ENCODE measurements at regions not wholly inside any gene's neighbourhood (a gene's known extent, or its start where the extent isn't known, plus 50 kb on each side); places are given as distances from the start of the nearest gene placed in this dataset.

DNA sequence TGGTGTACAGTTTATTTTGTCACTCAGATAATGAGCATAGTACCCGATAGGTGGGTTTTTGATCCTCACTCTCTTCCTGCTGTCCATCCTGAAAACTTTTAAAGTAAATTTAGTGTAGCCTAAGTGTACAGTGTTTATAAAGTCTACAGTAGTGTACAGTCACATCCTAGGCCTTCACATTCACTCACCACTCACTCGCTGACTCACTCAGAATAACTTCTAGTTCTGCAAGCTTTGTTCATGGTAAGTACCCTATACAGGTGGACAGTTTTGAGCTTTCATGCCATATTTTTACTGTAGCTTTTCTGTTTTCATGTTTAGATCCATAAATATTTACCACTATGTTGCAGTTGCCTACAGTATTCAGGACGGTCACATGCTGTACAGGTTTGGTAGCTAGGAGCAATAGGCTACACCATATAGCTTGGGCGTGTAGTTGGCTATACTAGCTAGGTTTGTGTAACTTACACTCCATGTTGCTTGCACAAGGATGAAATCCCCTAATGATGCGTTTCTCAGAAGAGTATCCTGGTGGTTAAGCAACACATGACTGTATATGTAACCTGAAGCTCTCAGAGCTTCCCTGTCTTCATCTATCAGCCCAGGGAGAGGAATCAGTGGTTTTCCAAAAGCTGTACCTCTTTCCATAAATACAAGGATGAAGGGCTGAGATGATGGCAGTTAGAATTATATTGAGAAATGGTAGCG, 87.6 kb upstream of the SLC25A26 start:
- DNase-seq (ENCODE audit: low read depth in 2 of 3, low spot score in 2 of 3), result no peak

DNA sequence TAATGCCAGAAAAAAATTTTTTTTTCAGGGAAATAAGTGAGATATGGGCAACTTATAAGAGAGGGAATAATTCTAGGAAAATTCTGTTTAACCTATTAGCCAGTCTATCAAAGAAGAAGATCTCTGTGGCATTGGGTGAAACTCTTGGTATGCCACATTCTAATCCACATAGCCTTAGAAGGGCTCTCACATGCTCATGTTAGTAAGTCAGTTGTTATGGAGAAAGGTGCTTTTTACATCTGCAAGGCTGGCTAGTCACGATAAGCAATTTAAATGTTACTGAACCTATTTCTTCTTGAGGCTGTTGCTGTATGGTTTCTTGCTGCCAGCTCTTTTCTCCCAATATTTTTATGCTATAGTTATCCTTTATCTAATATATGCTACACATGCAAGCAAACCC, 89.9 kb upstream of the MAGI1 start:
- no peak for DNase-seq (ENCODE audit: low read depth in 2 of 3, low spot score in 2 of 3)

DNA sequence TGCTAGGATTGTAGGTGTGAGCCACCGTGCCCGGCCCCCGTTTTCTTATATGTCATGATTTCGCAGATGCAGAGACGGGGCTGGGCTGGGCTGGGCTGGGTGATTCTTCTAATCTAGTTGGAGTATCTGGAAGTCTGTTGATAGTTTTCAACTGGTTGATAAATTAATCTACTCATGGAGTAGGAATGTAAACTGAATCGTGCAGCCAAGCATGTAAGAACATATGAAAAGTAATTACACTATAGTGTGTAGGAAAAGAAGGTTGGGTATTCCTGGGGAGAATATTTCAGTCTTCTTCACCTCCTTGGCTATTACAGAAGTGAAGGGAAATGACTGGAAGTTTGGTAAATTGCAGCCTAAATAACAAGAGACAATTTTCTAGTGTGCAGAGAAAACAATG, 82.6 kb upstream of the MAGI1 start:
- DNase-seq (ENCODE audit: low read depth in 2 of 3, low spot score in 2 of 3), result no peak

DNA sequence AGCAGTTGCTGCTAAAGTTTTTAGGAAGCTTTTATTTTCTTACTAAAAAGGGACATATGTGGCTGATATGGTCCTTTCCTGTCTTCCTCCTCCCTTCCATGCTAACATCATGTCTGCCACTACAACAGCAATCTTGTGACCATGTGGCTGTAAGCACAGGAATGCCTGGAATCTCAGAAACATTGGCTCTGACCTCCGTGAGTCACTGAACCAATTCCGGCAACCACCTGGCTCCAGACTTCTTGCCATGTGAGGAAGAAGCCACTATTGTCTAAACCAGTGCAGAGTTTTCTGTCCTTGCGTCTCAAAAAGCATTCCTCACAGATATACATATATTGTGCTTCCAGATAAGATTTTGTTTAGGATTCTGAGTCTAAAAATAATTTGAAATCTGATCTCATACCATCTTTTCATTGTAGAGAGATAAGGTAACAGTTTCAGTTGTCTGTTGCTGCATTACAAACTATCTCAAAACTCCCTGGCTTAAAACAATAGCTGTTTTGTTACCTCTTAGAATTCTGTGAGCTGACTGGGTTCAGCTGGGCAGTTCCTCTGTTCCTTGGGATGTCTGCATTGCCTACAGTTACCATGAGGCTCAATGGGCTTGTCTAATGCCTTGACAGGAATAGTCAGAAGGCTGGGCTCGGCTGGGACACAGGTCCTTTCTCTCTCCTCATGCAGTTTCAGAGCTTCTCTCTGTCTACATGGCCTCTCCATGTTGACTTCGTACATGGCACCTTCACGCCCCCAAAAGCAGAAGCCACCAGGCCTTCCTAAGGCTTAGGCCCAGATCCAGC, 77.3 kb upstream of the MAGI1 start:
- DNase-seq (ENCODE audit: low read depth in 2 of 3, low spot score in 2 of 3), result no peak

DNA sequence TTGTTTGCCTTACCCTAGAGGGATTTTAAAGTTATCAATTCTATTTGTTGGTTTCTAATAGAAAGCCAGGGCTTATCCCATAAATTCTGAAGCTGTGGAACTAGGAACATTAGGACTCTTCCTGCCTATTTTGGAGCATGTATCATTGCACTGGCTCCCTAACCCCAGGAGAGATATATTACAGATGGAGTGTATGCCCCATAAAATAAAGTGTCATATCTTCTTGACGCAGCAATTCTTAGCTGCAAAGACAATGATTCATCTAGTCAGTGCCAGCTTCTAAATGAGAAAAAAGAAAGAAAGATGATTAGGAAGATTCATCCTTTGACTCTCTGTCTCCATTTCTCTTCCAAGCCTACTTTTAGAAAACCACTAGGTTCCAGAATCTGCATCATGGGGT, 74.8 kb upstream of the MAGI1 start:
- no peak for DNase-seq (ENCODE audit: low read depth in 2 of 3, low spot score in 2 of 3)

DNA sequence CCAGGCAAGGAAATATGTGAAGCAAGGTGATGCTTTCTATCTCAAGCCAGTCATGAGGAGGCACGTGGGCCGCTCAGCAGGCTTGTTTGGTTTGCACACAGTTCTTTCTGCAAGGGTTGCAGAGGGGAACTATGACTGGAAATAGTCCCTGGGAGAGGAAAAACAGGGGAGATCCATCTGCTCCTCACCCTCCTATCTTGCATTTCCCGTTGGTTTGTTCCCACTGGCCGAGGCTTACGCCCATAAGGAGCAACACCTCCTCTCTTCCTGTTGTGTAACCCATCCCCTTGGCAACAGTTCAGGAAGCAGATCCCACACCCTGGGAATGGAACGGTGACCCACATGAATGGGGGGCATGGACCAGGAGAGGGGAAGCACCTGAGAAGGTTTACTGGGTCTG, 72.1 kb upstream of the MAGI1 start:
- no peak for DNase-seq (ENCODE audit: low read depth in 2 of 3, low spot score in 2 of 3)

DNA sequence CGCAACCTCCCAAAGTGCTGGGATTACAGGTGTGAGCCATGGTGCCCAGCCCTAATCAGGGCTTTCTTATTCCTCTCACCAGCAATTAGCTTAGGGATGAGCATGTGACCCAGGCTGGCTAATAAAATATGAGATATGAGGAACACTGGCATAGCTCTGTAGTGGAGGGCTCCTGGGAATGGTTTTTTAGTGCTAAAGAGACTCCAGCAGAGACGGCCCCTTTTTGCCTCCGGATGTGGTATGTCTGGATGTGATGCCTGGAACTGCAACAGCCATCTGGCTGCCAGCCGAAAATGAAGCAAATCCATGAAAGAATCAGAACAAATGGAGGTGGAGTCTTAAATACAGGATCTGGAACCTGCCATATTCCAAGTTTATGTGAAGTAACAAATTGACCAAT, 69.1 kb upstream of the MAGI1 start:
- DNase-seq (ENCODE audit: low read depth in 2 of 3, low spot score in 2 of 3), result no peak

DNA sequence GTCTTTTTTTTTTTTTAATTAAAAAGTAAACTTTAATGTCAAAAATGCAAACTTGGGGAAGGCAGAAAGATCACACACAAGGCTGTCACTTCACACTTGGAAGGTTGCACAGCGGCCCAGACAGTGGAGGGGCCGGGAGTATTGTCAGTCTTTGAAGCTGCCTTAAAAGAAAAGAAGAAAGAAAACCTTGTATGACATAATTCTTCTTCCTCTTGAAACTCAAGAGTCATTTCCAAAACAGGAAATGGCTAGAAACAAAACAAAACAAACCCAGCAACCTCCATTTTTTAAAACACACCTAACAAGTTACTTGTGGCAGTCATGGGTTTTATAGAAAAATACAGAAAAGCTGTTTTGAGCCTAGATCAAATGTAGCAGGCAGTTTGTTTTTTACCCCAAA, 68.1 kb upstream of the MAGI1 start:
- DNase-seq (ENCODE audit: low read depth in 2 of 3, low spot score in 2 of 3), result no peak

DNA sequence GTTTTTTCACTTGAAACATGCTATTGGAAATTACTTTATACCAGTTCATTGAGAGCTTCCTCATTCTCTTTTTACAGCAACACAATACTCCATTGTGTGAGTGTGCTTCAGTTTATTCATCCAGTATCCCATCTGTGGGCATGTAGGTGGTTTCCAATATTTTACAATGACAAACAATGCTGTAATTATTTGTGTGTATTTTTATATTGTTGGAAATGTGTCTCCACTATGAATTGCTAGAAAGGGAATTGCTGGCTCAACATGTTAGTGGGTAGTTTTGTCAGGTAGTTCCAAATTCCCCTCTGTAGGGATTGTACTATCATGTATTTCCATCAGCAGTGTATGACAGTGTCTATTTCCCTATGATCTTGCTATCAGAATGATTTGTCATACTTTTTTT, 65.8 kb upstream of the MAGI1 start:
- DNase-seq (ENCODE audit: low read depth in 2 of 3, low spot score in 2 of 3), result no peak

DNA sequence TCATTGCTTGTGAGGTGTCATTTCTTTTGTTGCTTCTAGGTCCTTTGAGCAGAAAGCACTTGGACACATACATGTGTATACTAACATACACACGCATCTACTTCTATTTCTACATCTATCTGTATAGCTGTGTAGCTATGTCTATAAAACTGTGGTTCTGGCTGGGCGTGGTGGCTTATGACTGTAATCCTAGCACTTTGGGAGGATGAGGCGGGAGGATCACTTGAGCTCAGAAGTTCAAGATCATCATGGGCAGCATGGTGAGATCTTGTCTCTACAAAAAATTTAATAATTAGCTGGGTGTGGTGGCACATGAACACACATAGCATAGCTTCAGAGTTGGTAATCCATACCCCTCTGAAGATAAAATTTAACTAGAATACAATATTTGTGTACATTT, 65.0 kb upstream of the MAGI1 start:
- DNase-seq (ENCODE audit: low read depth in 2 of 3, low spot score in 2 of 3), result no peak

DNA sequence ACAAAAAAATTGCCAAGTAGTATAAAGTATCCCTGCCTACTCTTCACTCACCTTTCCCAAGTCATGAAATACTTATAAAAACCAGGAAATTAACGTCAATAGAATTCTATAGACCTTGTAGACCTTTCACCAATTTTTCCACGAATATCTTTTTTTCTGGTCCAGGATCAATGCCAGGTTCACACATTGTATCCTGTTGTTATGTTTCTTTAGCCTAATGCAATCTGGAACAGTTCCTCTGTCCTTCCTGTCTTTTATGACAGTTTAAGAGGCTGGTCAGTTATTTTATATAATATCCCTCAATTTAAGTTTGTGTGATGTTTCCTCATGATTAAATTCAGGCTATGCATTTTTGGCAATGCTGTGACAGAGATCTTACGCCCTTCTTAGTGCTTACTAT, 63.2 kb upstream of the MAGI1 start:
- DNase-seq (ENCODE audit: low read depth in 2 of 3, low spot score in 2 of 3), result no peak

DNA sequence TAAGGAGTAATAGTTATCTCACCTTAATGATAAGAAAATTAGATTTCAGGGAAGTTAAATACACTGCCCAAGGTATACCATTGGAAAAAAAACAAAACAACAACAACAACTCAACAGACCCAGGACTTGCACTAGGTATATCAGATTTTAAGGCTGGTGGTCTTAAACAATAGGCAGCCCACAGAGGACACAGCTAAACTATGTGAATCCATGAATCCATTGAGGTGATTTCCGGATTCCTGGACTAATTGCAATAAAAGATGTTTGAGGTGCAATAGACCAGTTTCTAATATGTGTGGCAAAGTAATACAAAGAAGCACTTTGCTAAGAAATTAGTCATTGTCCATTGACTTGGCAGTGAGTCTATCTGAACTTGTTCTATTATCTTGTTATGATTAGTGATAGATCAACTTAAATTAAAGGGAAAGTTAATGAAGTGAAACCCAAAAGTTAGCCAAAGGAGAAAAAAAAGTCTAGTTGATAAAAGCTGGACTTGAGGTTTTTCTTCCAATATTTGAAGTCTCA, 60.9 kb upstream of the MAGI1 start:
- DNase-seq (ENCODE audit: low read depth in 2 of 3, low spot score in 2 of 3), result no peak

DNA sequence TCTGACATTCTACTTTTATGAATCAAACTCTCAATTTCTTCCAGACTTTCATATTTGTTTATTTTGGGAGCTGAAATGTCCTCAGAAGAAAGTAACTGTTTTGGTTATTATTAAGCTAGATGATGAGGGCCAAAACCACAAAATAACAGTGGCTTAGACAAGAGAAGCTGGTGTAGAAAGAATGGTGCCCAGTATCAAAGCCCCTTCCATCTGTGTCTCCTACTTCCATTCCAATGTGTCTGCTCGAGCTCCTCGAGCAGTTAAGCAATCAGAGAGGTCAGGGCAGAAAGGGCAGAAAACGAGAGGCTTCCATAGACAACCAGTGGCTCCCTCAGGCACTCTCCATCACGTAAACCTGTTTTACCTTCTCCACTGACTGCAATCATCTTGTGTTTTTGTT, 59.7 kb upstream of the MAGI1 start:
- DNase-seq (ENCODE audit: low read depth in 2 of 3, low spot score in 2 of 3), result no peak

DNA sequence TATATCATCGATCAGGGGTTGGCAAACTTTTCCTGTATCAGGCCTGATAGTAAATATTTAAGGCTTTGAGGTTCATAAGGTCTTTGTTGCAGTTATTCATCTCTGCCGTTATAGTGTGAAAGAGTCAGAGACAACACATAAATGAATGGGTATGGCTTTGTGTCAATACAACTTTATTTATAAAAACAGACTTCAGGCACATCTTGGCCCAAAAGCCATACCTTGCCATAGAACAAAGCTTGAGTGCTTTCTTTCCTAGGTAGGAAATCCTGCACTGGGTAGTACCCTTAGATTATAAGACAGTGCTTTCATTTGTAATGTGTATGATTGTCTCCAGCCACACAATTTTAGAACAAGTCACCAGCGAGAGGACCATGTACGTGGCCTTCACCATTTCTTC, 58.9 kb upstream of the MAGI1 start:
- no peak for DNase-seq (ENCODE audit: low read depth in 2 of 3, low spot score in 2 of 3)

DNA sequence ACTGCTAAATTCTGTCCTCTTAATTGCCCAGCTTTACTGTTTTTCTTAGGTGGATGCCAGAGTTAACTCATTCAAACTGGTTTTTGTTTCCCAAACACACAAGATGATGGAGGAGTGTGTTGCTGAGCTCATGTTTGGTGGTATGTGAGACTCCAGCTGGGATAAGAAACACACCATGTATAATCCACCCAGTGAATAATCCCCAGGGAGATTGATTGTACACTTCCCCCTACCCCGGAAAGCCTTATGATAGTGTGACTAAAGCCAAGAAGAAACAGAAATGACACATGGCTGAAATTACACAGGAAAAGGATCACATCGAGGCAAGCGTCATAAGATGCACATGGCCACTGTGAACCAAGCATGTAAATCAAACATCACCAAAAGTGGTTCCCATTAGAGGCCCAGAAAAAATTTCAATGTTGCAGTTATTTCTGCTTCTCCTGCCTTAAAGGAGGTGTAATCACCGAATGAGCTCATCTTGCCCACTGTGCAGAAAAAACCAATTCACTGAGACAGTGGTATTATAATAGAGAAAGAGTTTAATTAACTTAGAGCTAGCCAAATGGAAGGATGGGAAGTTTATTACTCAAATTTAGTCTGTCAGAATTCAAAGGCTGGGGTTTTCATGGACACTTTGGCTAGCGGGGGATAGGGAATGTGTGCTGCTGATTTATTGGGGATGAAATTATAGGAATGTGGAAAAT, 56.7 kb upstream of the MAGI1 start:
- DNase-seq (ENCODE audit: low read depth in 2 of 3, low spot score in 2 of 3), result no peak

DNA sequence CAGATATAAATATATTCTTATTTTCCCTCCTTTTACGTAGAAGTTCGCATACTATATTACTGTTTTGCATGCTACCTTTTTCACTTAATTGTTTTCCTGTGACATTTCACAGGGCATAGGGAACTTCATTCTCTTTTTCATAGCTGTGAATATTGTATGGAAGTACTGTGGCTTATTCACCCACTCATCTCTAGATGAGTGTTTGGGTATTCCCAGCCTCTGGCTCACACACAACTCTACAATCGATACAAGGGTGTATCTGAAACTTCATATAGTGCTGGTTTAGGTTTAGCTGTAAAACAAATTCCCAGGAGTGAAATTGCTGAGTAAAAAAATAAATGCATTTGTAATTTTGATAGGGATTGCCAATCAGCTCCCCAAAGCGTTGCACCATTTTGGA, 55.3 kb upstream of the MAGI1 start:
- DNase-seq (ENCODE audit: low read depth in 2 of 3, low spot score in 2 of 3), result no peak

DNA sequence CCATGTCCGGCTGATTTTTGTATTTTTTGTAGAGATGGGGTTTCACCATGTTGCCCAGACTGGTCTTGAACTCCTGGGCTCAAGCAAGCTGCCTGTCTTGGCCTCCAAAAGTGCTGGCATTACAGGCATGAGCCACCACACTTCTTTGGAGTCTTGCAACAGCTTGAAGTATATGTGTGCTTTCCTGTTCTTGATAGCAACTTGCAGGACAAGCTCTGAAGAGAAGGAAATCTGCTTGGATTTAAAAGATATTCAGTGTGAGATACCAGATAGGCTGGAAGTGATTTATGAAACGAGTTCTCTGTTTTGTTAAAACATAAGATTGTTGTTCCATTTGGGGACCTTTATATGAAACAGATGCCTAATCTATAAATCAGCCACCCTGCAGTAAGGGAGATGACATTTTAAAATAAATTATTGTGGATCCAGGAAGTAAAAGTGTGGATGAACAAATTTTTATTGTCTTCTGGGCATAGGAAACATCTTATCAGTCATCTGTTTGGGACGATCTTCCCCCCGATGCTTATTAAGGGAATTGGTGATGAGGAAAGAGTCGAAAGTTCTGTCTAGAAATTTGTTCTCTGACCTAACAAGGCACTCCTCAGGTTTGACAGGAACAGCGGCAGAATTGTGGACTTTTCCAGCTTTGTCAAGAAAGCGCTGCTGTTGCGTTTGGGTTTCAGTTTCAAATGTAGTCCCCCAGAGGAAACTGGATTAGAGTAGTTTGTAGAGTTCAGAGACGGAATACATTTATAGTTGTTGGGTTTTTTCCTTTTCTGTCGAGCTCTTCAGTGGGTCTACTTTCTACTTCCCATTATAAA, 53.7 kb upstream of the MAGI1 start:
- DNase-seq (ENCODE audit: low read depth in 2 of 3, low spot score in 2 of 3), result no peak
